ENCODE measurements at regions not wholly inside any gene's neighbourhood (a gene's known extent, or its start where the extent isn't known, plus 50 kb on each side); places are given as distances from the start of the nearest gene placed in this dataset.
"Not testable (repeated sequence)": the region's sequence is repeated elsewhere in the genome, so short reads cannot be mapped to it uniquely, and the experiment has no call there.

GRCh38 chr10:29746080-29746797 lies 111.5 kb upstream of the SVIL start:
- ATAC-seq (peak; percentile 48), DNase-seq (ENCODE audit: low spot score) (no peak)
- intact Hi-C loops (cut with DNase I), result no loop called here

- intact Hi-C loops (cut with DNase I), result no loop called here
- ATAC-seq (no peak), DNase-seq (ENCODE audit: low spot score) (no peak)
These were observed 106.3 kb upstream of the SVIL start for GRCh38 chr10:29740981-29741545.

GRCh38 chr10:29738341-29738740 lies 103.6 kb upstream of the SVIL start:
- ATAC-seq, result no peak

GRCh38 chr10:29737074-29737593 lies 102.4 kb upstream of the SVIL start:
- ATAC-seq (peak; percentile 71), DNase-seq (ENCODE audit: low spot score) (no peak)
- intact Hi-C loops (cut with DNase I), result no loop called here

More at GRCh38 chr10:29738341-29738740, 103.6 kb upstream of the SVIL start:
- DNase-seq (ENCODE audit: low spot score), result no peak
- intact Hi-C loops (cut with DNase I), result no loop called here

GRCh38 chr10:29736366-29737073 lies 101.7 kb upstream of the SVIL start:
- intact Hi-C loops (cut with DNase I), result no loop called here
- DNase-seq (ENCODE audit: low spot score) (peak; percentile 72), ATAC-seq (peak; percentile 39)

GRCh38 chr10:29735628-29736365 lies 101.0 kb upstream of the SVIL start:
- peak; percentile 91 for ATAC-seq

GRCh38 chr10:29734962-29735627 lies 100.3 kb upstream of the SVIL start:
- ATAC-seq (peak; percentile 41), DNase-seq (ENCODE audit: low spot score) (peak; percentile 81)
- intact Hi-C loops (cut with DNase I), result no loop called here

More at GRCh38 chr10:29735628-29736365, 101.0 kb upstream of the SVIL start:
- intact Hi-C loops (cut with DNase I), result no loop called here
- DNase-seq (ENCODE audit: low spot score), result peak; percentile 91

GRCh38 chr10:29734640-29734961 lies 99.8 kb upstream of the SVIL start:
- intact Hi-C loops (cut with DNase I), result no loop called here
- ATAC-seq (no peak), DNase-seq (ENCODE audit: low spot score) (no peak)

- no peak for ATAC-seq
- intact Hi-C loops (cut with DNase I), result no loop called here
- no peak for DNase-seq (ENCODE audit: low spot score)
These were observed 98.6 kb upstream of the SVIL start for GRCh38 chr10:29733323-29733722.

- ATAC-seq, result no peak
- DNase-seq (ENCODE audit: low spot score), result no peak
- intact Hi-C loops (cut with DNase I), result no loop called here
These were observed 98.1 kb upstream of the SVIL start for GRCh38 chr10:29732918-29733317.

GRCh38 chr10:29731760-29732159 lies 97.0 kb upstream of the SVIL start:
- intact Hi-C loops (cut with DNase I), result no loop called here
- no peak for ATAC-seq
- no peak for DNase-seq (ENCODE audit: low spot score)

GRCh38 chr10:29730969-29731368 lies 96.2 kb upstream of the SVIL start:
- ATAC-seq (no peak), DNase-seq (ENCODE audit: low spot score) (no peak)
- intact Hi-C loops (cut with DNase I), result no loop called here

GRCh38 chr10:29730458-29730857 lies 95.7 kb upstream of the SVIL start:
- intact Hi-C loops (cut with DNase I), result no loop called here
- no peak for ATAC-seq

GRCh38 chr10:29728541-29729049 lies 93.8 kb upstream of the SVIL start:
- intact Hi-C loops (cut with DNase I), result no loop called here
- DNase-seq (ENCODE audit: low spot score) (no peak), ATAC-seq (no peak)

More at GRCh38 chr10:29730458-29730857, 95.7 kb upstream of the SVIL start:
- DNase-seq (ENCODE audit: low spot score), result no peak

GRCh38 chr10:29725927-29726326 lies 91.2 kb upstream of the SVIL start:
- DNase-seq (ENCODE audit: low spot score); ATAC-seq; intact Hi-C loops (cut with DNase I): not testable (repeated sequence)

- intact Hi-C loops (cut with DNase I), result no loop called here
- DNase-seq (ENCODE audit: low spot score) (no peak), ATAC-seq (peak; percentile 29)
These were observed 90.5 kb upstream of the SVIL start for GRCh38 chr10:29725133-29725720.

- intact Hi-C loops (cut with DNase I), result no loop called here
- no peak for DNase-seq (ENCODE audit: low spot score)
- ATAC-seq, result peak; percentile 72
These were observed 89.0 kb upstream of the SVIL start for GRCh38 chr10:29723726-29724125.

GRCh38 chr10:29722777-29723176 lies 88.0 kb upstream of the SVIL start:
- intact Hi-C loops (cut with DNase I), result no loop called here
- ATAC-seq (peak; percentile 25), DNase-seq (ENCODE audit: low spot score) (no peak)
